ENCODE measurements at regions not wholly inside any gene's neighbourhood (a gene's known extent, or its start where the extent isn't known, plus 50 kb on each side); places are given as distances from the start of the nearest gene placed in this dataset.
"Not testable (repeated sequence)": the region's sequence is repeated elsewhere in the genome, so short reads cannot be mapped to it uniquely, and the experiment has no call there.

DNA sequence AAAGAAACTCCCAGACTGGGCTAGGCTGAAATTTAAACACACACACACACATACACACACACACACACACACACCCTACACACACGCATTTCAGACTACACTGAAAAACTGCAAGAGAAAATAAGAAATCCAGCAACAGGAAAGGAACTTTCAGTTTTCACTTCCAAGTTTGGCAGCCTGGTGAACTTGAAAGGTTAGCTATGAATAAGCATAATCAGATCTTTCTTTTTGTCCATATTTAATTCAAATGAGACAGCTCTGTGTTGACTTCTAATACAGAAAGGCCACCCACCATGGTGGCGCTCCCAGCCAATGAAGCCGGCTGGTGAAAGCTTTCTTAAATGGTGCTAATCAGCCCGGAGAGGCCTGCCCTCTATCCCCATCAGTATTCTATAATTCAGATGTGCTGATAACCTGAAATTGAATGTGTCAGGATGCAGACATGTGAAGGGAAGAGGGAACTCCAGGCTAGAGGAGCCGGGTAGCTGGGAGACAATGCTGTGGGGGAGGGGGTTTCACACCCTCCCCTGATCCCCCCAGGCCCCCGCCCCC, 108.3 kb upstream of the ZNF536 start:
- Histone ChIP-seq H3K4me3 (ENCODE audit: insufficient read depth, low read depth, low read length) (no peak overlapping the region), H3K36me3 (replicated peaks; ENCODE audit: control insufficient read depth, insufficient read depth, low read length) (no peaks in the 10 kb centered on the region), H3K27me3 (ENCODE audit: control insufficient read depth, insufficient read depth, low read length) (no peaks in the 10 kb centered on the region; the same call in none of the 2 replicates)
- DNase-seq, result peak; percentile 68

- not testable (repeated sequence) for DNase-seq; H3K27me3 ChIP-seq (ENCODE audit: control insufficient read depth, insufficient read depth, low read length); H3K4me3 ChIP-seq (ENCODE audit: insufficient read depth, low read depth, low read length)
These were observed 106.3 kb upstream of the ZNF536 start for GRCh38 chr19:30265918-30266317.

DNA sequence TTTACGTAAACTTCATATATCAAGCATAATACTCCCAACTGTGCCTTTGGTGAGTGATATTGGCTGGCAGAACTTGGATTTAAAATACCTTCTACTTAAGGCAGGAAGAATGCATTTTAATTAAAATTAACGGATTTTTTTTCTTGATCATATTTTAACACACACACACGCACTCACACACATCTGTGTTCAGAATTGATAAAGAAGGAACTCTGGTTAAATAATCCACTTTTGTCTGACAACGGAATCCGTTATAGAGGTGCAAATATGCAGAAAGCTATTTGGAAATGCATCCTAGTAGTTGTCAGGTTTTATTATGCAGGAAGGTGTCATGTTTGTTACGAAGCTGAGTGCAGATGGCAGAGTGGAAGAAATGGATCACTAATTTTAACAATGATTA, 105.5 kb upstream of the ZNF536 start:
- H3K36me3 ChIP-seq (replicated peaks; ENCODE audit: control insufficient read depth, insufficient read depth, low read length), result no peaks in the 10 kb centered on the region
- DNase-seq, result no peak
- H3K27me3 ChIP-seq (ENCODE audit: control insufficient read depth, insufficient read depth, low read length), result no peaks in the 10 kb centered on the region; the same call in none of the 2 replicates
- no peak overlapping the region for H3K4me3 ChIP-seq (ENCODE audit: insufficient read depth, low read depth, low read length)

More at GRCh38 chr19:30265918-30266317, 106.3 kb upstream of the ZNF536 start:
- H3K36me3 ChIP-seq (replicated peaks; ENCODE audit: control insufficient read depth, insufficient read depth, low read length), result not testable (repeated sequence)

DNA sequence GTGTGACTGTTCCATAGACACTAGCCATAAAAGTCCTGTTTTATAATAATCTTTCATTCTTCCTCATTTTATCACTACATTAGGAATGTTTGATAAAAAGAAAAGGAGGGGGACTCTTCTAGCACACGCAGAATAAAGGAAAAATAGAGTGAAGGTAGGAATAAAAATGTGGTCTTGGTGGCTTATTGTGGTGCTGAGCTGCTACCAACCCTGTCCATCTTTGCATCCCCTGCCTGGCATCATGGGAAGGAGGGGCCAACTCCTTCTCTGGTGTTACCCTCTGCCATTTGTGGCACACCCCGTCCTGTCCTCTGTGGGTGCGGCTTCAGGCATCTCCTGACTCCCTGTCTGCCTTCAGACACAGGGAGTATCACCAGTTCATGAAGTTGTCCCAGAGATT, 104.9 kb upstream of the ZNF536 start:
- Histone ChIP-seq H3K27me3 (ENCODE audit: control insufficient read depth, insufficient read depth, low read length) (no peaks in the 10 kb centered on the region; the same call in none of the 2 replicates), H3K4me3 (ENCODE audit: insufficient read depth, low read depth, low read length) (no peak overlapping the region), H3K36me3 (replicated peaks; ENCODE audit: control insufficient read depth, insufficient read depth, low read length) (no peaks in the 10 kb centered on the region)
- DNase-seq, result no peak

- DNase-seq, result no peak
- H3K4me3 ChIP-seq (ENCODE audit: insufficient read depth, low read depth, low read length), result no peak overlapping the region
- H3K36me3 ChIP-seq (replicated peaks; ENCODE audit: control insufficient read depth, insufficient read depth, low read length), result no peaks in the 10 kb centered on the region
- H3K27me3 ChIP-seq (ENCODE audit: control insufficient read depth, insufficient read depth, low read length), result no peaks in the 10 kb centered on the region; the same call in none of the 2 replicates
These were observed 103.6 kb upstream of the ZNF536 start for GRCh38 chr19:30268601-30269000.

GRCh38 chr19:30269638-30270037, 102.5 kb upstream of the ZNF536 start:
- no peak overlapping the region for H3K4me3 ChIP-seq (ENCODE audit: insufficient read depth, low read depth, low read length)
- no peaks in the 10 kb centered on the region for H3K36me3 ChIP-seq (replicated peaks; ENCODE audit: control insufficient read depth, insufficient read depth, low read length)
- H3K27me3 ChIP-seq (ENCODE audit: control insufficient read depth, insufficient read depth, low read length), result no peaks in the 10 kb centered on the region; the same call in none of the 2 replicates
- DNase-seq, result no peak

DNA sequence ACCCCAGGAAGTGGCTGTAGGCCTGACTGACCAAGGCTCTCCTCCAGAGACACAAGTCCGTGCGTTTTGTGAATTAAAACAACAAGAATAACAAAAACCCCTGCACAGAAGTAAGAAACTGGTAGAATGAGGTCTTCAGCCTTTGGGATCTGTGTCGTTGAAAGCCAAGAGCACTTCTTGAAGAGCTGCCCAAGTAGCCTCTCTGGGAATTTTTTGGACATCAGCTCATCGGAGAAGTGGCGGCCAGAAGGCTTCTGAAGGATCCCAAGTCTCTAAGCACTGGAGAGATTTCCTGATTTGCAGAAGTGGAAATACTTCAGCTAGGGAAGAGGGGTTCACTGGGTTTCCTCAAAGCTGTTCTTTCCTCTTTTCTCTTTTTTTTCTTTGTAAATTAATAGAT, 100.4 kb upstream of the ZNF536 start:
- H3K36me3 ChIP-seq (replicated peaks; ENCODE audit: control insufficient read depth, insufficient read depth, low read length), result no peaks in the 10 kb centered on the region
- DNase-seq, result no peak
- no peaks in the 10 kb centered on the region; the same call in 1 of the 2 replicates for H3K27me3 ChIP-seq (ENCODE audit: control insufficient read depth, insufficient read depth, low read length)
- H3K4me3 ChIP-seq (ENCODE audit: insufficient read depth, low read depth, low read length), result no peak overlapping the region

DNA sequence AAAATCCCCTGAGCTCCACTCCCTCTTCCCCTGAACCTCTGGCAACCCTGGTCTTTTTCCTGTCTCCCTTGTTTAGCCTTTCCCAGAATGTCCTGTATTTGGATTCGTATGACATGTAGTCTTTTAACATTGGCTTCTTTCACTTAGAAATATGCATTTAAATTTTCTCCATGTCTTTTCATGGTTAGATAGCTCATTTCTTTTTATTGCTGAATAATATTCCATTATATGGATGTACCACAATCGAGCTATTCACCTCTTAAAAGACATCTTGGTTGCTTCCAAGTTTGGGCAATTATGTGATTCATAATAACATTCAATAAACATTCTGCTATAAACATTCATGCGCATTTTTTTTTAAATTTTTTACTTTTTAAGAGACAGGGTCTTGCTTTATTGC, 99.6 kb upstream of the ZNF536 start:
- Histone ChIP-seq H3K36me3 (replicated peaks; ENCODE audit: control insufficient read depth, insufficient read depth, low read length) (no peaks in the 10 kb centered on the region), H3K4me3 (ENCODE audit: insufficient read depth, low read depth, low read length) (no peak overlapping the region), H3K27me3 (ENCODE audit: control insufficient read depth, insufficient read depth, low read length) (no peaks in the 10 kb centered on the region; the same call in 1 of the 2 replicates)
- DNase-seq, result no peak

DNA sequence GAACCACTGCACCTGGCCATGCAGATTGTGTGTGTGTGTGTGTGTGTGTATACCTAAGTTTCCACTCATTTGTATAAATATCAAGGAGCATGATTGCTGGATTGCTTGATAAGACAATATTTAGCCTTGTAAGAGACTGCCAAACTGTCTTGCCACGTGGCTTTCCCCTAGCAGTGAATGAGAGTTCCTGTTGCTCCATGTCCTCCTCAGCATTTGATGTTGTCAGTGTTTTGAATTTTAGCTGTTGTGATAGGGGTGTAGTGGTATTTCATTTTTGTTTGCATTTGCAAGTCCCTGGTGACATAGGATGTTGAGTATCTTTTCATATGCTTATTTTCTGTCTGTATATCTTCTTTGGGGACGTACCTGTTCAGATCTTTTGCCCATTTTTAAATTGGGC, 99.0 kb upstream of the ZNF536 start:
- no peaks in the 10 kb centered on the region for H3K36me3 ChIP-seq (replicated peaks; ENCODE audit: control insufficient read depth, insufficient read depth, low read length)
- H3K27me3 ChIP-seq (ENCODE audit: control insufficient read depth, insufficient read depth, low read length), result no peaks in the 10 kb centered on the region; the same call in 1 of the 2 replicates
- no peak for DNase-seq
- no peak overlapping the region for H3K4me3 ChIP-seq (ENCODE audit: insufficient read depth, low read depth, low read length)

GRCh38 chr19:30274987-30275386, 97.2 kb upstream of the ZNF536 start:
- Histone ChIP-seq H3K27me3 (ENCODE audit: control insufficient read depth, insufficient read depth, low read length) (no peaks in the 10 kb centered on the region), H3K36me3 (replicated peaks; ENCODE audit: control insufficient read depth, insufficient read depth, low read length) (no peaks in the 10 kb centered on the region), H3K4me3 (ENCODE audit: insufficient read depth, low read depth, low read length) (no peak overlapping the region)
- DNase-seq, result no peak

- Histone ChIP-seq H3K36me3 (replicated peaks; ENCODE audit: control insufficient read depth, insufficient read depth, low read length) (no peaks in the 10 kb centered on the region), H3K4me3 (ENCODE audit: insufficient read depth, low read depth, low read length) (no peak overlapping the region)
These were observed 95.9 kb upstream of the ZNF536 start for GRCh38 chr19:30276011-30276882.

GRCh38 chr19:30276883-30277280, 95.3 kb upstream of the ZNF536 start:
- Histone ChIP-seq H3K27me3 (ENCODE audit: control insufficient read depth, insufficient read depth, low read length) (no peaks in the 10 kb centered on the region), H3K4me3 (ENCODE audit: insufficient read depth, low read depth, low read length) (no peak overlapping the region), H3K36me3 (replicated peaks; ENCODE audit: control insufficient read depth, insufficient read depth, low read length) (no peaks in the 10 kb centered on the region)
- no peak for DNase-seq

More at GRCh38 chr19:30276011-30276882, 95.9 kb upstream of the ZNF536 start:
- no peaks in the 10 kb centered on the region for H3K27me3 ChIP-seq (ENCODE audit: control insufficient read depth, insufficient read depth, low read length)
- DNase-seq, result no peak

- no peaks in the 10 kb centered on the region for H3K36me3 ChIP-seq (replicated peaks; ENCODE audit: control insufficient read depth, insufficient read depth, low read length)
- no peak for DNase-seq
- H3K4me3 ChIP-seq (ENCODE audit: insufficient read depth, low read depth, low read length), result no peak overlapping the region
- no peaks in the 10 kb centered on the region for H3K27me3 ChIP-seq (ENCODE audit: control insufficient read depth, insufficient read depth, low read length)
These were observed 94.0 kb upstream of the ZNF536 start for GRCh38 chr19:30277941-30278881.

DNA sequence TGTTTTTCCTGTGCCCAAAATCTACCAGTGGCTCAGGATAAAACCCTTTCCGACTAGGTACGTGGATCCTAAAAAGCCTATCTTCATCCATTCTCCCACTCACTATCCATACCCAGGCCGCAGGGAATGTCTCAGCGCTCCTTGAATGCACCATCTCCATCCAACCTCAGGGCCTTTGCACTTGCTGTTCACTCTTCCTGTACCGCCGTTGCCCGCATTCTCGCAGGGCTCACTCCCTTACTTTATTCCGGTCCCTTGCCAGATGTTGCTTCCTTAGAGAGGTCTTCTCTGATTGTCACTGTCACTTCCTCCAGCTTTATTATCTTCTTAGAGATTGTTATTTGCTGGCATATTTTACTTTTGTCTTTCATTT, 93.3 kb upstream of the ZNF536 start:
- DNase-seq, result no peak

More for the DNA sequence above, 93.3 kb upstream of the ZNF536 start:
- H3K4me3 ChIP-seq (ENCODE audit: insufficient read depth, low read depth, low read length), result no peak overlapping the region
- no peaks in the 10 kb centered on the region for H3K36me3 ChIP-seq (replicated peaks; ENCODE audit: control insufficient read depth, insufficient read depth, low read length)
- H3K27me3 ChIP-seq (ENCODE audit: control insufficient read depth, insufficient read depth, low read length), result no peaks in the 10 kb centered on the region
